HG03558 (cell line): ENCODE measurements at regions not wholly inside any gene's neighbourhood (a gene's known extent, or its start where the extent isn't known, plus 50 kb on each side); places are given as distances from the start of the nearest gene placed in this dataset.
"Not testable (repeated sequence)": the region's sequence is repeated elsewhere in the genome, so short reads cannot be mapped to it uniquely, and the experiment has no call there.

Source experiments
- ATAC-seq: cut with Tn5 transposase; IDR thresholded peaks from one replicate; pipeline ENCODE4 v1.9.1; 2021; ENCODE audit warnings: moderate number of reproducible peaks; ENCODE audit not compliant: unreplicated experiment; ENCODE audit errors: extremely low read depth

GRCh38 chr2:175872721-175873120, 129.3 kb downstream of the LNPK start:
- ATAC-seq: no peak

DNA sequence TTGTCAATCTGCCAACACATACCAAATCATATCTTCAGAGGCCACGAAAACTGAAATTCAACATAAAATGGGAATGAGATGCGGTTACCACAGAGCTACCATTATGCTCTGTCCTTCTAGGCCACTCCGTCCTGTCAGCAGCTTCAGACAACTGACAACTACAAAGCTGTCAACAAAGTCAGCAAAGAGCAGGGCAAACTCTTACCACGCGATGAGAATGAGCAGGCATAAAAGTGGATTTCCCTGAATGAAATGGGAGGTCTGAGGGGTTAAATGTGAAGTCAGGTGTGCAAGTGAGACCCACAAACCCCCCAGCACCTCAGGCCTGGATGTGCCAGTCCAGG, 130.1 kb downstream of the LNPK start:
- ATAC-seq: no peak

- no peak for ATAC-seq
These were observed 130.6 kb downstream of the LNPK start for GRCh38 chr2:175871331-175872004.

DNA sequence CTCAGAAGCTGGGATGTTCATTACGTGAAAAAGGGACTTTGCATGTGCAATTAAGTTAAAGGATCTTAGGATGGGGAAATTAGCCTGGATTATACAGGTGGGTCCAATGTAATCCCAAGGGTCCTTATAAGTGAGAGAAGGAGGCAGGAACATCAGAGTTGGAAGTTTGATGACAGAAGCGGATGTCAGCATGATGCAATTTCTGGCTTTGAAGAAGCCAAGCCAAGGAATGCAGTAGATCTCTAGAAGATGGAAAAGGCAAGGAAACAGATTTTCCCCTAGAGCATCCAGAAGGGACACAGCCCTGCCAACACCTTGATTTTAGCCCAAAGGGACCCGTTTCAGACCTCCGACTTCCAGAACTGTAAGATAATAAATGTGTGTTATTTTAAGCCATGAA, 136.4 kb downstream of the LNPK start:
- ATAC-seq: no peak

GRCh38 chr2:175864137-175864850, 137.8 kb downstream of the LNPK start:
- no peak for ATAC-seq

DNA sequence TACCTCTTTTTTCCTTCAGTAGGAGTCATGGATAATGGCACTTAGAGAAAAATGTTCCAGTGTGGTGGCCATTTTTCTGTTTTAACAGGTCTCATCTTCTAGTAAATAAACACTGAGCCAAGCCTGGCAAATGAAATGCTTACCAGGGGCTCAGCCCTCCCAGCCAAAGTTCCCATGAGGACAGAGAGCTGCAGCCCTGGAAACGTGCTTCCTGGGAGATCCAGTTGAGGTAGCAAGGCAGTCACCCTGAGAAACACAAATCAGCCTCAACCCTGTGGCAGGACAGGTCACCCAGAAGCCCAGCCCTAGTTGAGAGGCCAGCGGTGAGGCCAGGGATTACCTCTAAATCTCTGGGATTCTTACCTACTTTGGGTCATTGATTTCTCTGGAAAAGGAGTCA, 140.1 kb downstream of the LNPK start:
- ATAC-seq: no peak

DNA sequence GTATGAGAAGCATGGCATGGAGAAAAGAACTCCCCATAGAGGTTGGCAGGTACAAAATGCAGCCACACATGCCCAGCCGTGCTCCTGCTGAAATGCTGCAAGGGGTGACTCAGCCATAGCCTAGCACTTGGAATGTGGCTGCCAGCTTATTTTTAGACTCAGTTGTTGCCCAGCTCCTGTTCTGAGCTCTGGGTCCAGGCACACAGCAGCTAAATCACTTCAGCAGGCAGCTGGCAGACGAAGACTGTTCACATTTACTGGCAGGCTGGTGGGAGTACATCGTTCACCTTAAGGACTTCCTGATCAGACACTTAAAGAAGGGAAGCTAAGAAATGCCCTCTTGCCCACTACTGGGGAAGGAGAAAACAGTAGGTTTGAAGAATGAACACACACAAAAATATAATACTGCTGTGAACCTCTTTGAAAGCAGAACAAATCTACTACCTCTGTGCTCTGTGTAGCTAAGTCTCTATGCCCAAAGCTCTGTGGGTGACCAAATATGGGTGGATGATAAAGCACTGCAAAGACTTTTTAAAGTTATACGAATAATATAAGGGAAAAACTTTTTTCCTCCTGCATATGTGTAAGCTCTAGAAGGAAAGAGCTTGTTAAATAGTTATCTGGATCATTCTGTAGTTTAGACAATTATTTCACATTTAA, 146.1 kb downstream of the LNPK start:
- no peak for ATAC-seq

DNA sequence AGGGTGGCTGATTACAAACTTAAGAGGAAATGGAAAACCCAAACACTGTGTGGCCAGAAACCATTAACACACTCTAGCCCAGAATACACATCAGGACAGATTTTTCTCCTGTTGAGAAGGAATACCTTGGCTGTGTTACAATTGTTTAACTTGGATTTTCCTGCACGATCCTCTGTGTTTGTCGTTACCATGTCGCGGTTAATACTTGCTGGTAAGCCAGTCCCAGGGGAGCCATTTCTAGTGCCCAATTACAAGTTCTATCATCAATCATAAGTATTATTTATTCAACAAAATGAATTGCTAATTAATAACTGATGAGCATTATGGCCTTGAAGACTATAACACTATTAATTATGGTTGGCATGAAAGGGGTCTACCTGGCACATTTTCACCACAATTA, 146.8 kb downstream of the LNPK start:
- no peak for ATAC-seq

GRCh38 chr2:175854665-175855064, 147.4 kb downstream of the LNPK start:
- ATAC-seq: no peak

DNA sequence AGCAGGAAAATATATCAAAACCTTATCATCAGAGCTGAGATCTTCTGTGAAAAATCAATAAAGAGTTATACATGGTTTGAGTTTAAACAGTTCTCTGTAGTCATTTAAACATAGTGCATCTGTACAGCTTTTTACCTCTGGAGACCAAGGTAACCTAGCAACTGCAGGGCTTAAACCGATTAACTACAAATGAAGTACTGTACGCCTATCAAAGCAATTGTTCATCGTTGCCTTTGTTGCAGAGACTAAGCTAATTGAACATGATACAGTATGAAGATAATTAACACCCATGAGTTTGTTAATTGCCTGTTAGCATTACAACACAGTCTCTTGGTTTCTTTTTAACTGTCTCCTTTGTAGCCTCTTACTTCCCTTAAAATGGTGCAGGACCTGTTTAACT, 147.9 kb downstream of the LNPK start:
- no peak for ATAC-seq

- no peak for ATAC-seq
These were observed 148.5 kb downstream of the LNPK start for GRCh38 chr2:175853616-175853890.

DNA sequence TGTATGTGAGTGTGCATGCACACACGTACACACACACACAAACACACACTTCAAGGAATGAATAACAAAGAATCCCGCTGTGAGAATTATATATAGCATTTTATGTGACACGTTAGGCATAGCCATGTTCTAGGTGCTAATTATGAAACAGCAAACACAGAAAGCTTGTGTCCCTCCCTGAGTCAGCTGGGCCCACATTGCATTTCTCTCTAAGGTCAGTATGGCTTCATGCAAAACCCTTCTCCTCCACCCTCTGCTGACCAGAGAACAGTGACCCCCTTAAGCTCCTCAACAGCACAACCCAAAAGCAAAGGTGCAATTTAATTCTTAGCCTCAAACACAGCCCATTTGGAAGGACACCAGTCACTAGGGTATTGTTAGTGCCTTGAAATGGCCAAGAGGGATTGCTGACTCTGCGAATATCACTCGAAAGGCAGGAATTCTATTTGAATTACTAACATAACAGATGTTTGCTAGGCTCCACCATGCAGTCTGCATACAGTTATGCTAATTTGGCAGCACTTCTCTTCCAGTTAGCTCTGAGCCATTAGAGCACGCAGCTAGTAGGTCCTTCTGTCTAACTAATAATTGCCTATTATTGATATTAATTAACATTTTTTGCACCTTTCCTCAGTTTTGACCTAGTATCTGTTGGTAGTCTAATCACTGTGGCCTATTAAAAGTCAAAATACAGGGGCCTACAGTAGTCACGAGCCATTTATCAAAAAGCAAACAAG, 149.0 kb downstream of the LNPK start:
- no peak for ATAC-seq

DNA sequence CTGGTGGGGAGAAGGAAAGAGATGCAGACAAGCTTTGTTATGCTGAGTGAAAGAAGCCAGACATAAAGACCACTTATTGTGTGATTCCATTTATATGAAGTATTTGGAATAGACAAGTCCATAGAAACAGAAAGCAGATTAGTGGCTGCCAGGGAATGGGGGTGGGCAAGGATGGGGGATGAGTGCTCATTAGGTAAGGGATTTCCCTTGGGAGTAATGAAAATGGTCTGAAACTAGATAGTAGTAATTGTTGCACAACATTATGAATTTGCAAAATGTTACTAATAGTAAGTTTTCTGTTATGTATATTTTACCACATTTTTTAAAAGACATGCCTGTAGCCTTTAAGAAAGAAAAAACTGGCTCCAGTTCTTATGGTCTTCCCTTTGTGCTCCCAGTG, 154.9 kb downstream of the LNPK start:
- no peak for ATAC-seq

DNA sequence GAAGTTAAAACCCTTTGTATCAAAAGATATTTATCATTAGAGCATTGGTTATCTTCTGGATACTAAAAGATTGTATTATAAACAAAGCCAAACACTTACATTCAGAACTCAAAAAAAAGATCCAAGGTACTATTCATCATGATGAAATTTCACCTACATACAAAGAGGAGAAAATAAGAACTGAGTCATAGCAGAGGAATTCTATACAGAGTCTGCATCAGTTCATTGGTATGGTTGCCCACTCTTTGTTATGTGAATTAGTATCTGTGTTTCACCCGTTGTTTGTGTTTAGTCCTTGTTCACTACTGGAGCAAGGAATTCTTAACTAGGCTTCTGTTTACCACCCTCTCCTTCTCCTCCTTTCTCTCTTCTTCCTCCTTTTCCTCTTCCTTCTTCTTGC, 157.9 kb downstream of the LNPK start:
- no peak for ATAC-seq

GRCh38 chr2:175843625-175844024, 158.4 kb downstream of the LNPK start:
- ATAC-seq: no peak

- ATAC-seq: no peak
These were observed 159.1 kb downstream of the LNPK start for GRCh38 chr2:175842996-175843395.

DNA sequence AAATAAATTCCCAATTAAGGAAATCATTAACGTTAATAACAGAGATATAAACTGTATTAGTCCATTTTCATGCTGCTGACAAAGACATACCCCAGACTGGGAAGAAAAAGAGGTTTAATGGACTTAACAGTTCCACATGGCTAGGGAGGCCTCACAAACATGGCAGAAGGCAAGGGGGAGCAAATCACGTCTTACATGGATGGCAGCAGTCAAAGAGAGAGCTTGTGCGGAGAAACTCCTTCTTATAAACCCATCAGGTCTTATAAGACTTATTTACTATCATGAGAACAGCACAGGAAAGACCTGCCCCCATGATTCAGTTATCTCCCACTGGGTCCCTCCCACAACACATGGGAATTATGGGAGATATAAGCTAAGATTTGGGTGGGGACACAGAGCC, 161.3 kb downstream of the LNPK start:
- ATAC-seq: not testable (repeated sequence)

GRCh38 chr2:175840256-175840655, 161.8 kb downstream of the LNPK start:
- ATAC-seq: no peak

DNA sequence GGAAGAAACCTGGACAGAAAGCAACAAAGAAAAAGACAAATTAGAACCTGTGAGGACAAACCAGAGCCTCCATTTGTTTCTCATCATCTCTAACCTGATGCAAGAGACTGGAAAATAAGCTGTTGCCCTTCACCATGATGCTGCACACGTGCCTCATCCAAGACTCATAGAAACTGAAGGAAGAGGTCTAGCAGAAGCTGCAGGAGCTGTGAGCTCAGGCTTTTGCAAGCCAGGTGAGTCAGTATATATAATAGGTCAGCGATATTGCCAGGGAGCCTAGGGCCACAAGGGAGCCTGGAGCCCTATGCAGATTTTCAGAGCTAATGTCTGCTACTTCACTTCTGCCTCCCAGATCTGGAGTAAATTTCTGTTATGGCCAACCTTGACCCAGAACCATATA, 163.1 kb downstream of the LNPK start:
- no peak for ATAC-seq

GRCh38 chr2:175837046-175837445, 165.0 kb downstream of the LNPK start:
- ATAC-seq: no peak

GRCh38 chr2:175836361-175836760, 165.7 kb downstream of the LNPK start:
- ATAC-seq: no peak
